ENCODE measurements at regions not wholly inside any gene's neighbourhood (a gene's known extent, or its start where the extent isn't known, plus 50 kb on each side); places are given as distances from the start of the nearest gene placed in this dataset.

GRCh38 chr5:29238115-29238514, 1955.4 kb upstream of the CDH6 start:
- Histone ChIP-seq H4K91ac (ENCODE audit: insufficient read length, low read depth, low read length) (no peak overlapping the region), H4K20me1 (ENCODE audit: control insufficient read depth, insufficient read depth, insufficient read length) (no peaks in the 10 kb centered on the region), H3K14ac (ENCODE audit: insufficient read depth, low read length) (no peak overlapping the region), H3T11ph (ENCODE audit: low read length) (no peak overlapping the region), H2BK12ac (ENCODE audit: insufficient read length, low read depth, low read length) (no peak overlapping the region), H2BK5ac (ENCODE audit: insufficient read length, low read length) (no peak overlapping the region), H3K4ac (ENCODE audit: low read depth, low read length) (no peak overlapping the region), H3K23ac (ENCODE audit: insufficient read length, low read depth, low read length) (no peak overlapping the region), H3K27ac (ENCODE audit: insufficient read length, low read depth, low read length) (no peak overlapping the region), H3K56ac (ENCODE audit: insufficient read length, low read depth, low read length) (no peak overlapping the region), H2BK120ac (ENCODE audit: low read depth, low read length, poor library complexity, severe bottlenecking) (no peak overlapping the region), H3K4me2 (ENCODE audit: insufficient read depth, insufficient read length, low read length) (no peak overlapping the region), H2AK5ac (ENCODE audit: insufficient read length, low read length) (no peak overlapping the region), H3K27me3 (ENCODE audit: insufficient read depth, low read length) (no peaks in the 10 kb centered on the region), H3K23me2 (ENCODE audit: insufficient read length, low read depth, low read length, poor library complexity, severe bottlenecking) (no peaks in the 10 kb centered on the region), H4K5ac (ENCODE audit: insufficient read length, low read depth, low read length) (no peak overlapping the region), H3K18ac (ENCODE audit: insufficient read length, low read depth, low read length) (no peak overlapping the region), H3K4me1 (ENCODE audit: insufficient read depth, low read length) (peaks cover 2% of the 10 kb centered on the region), H3K79me1 (ENCODE audit: insufficient read depth, low read depth, low read length, poor library complexity, severe bottlenecking) (no peaks in the 10 kb centered on the region), H2BK20ac (ENCODE audit: low read depth, low read length, poor library complexity, severe bottlenecking) (no peak overlapping the region), H3K79me2 (ENCODE audit: insufficient read depth, low read length) (no peaks in the 10 kb centered on the region), H2AFZ (ENCODE audit: low read length) (no peak overlapping the region), H2BK15ac (ENCODE audit: low read depth, low read length) (no peak overlapping the region), H4K8ac (replicated peaks; ENCODE audit: insufficient read length, low read depth, low read length) (no peak overlapping the region), H3K9ac (ENCODE audit: extremely low read depth, insufficient read length, low read length) (no peak overlapping the region), H3K9me3 (ENCODE audit: control insufficient read depth, low read depth, low read length) (no peaks in the 10 kb centered on the region)
- peaks cover 0 to 6% of the 10 kb centered on the region in 2 experiments; a peak in 2 of 5 replicates for H3K9me3 Mint-ChIP-seq
- peaks cover 0 to 10% (median 0%) of the 10 kb centered on the region in 3 experiments; a peak in 2 of 7 replicates for H3K36me3 Mint-ChIP-seq (ENCODE audit: insufficient read depth in 1 of 3, low read depth in 3 of 3)
- no peaks in the 10 kb centered on the region for H3K27me3 Mint-ChIP-seq (ENCODE audit: low read depth)
- peak overlapping the region in 2 of 3 experiments; percentile 46 to 91; a peak in 4 of 7 replicates for H3K27ac Mint-ChIP-seq
- WGBS (ENCODE audit: extremely low coverage, insufficient read length, low lambda C conversion rate) = no CpG with 5 or more reads among the region's 1 CpG
- H3K4me3 Mint-ChIP-seq = no peak overlapping the region; a peak in 1 of 5 replicates
- no peak for TF ChIP-seq CTCF (conservative IDR thresholded peaks at IDR 0.05)
- H3K4me1 Mint-ChIP-seq = peaks cover 16 to 26% of the 10 kb centered on the region in 2 experiments
- DNase-seq = no peak

Data from H9 (cell line).